Subcutaneous abdominal adipose tissue (tissue), 5 donors: ENCODE measurements at regions not wholly inside any gene's neighbourhood (a gene's known extent, or its start where the extent isn't known, plus 50 kb on each side); places are given as distances from the start of the nearest gene placed in this dataset.
A peak's percentile ranks its signal among the peaks of the same experiment; 100 is the strongest.

Experiments
- H3K27ac ChIP-seq: one replicate; pipeline ENCODE4 v1.7.0; 2013; ENCODE audit warnings: low read depth, mild to moderate bottlenecking, inconsistent platforms, low read length, moderate library complexity
- H3K27me3 ChIP-seq, 5 donors: one replicate each; pipeline ENCODE4 v1.7.0; 2013; ENCODE audit warnings: low read length in 5 of 5, inconsistent platforms in 1 of 5; ENCODE audit not compliant: control insufficient read depth in 5 of 5, insufficient read depth in 4 of 5
- H3K36me3 ChIP-seq, 5 donors: one replicate each; pipeline ENCODE4 v1.7.0; 2013; ENCODE audit warnings: low read length in 5 of 5; ENCODE audit not compliant: control insufficient read depth in 5 of 5, insufficient read depth in 5 of 5
- H3K4me1 ChIP-seq, 5 donors: one replicate each; pipeline ENCODE4 v1.7.0; 2013; ENCODE audit warnings: low read length in 5 of 5, mild to moderate bottlenecking in 3 of 5, moderate library complexity in 1 of 5; ENCODE audit not compliant: control insufficient read depth in 5 of 5, insufficient read depth in 5 of 5
- H3K4me3 ChIP-seq, 5 donors: one replicate each; pipeline ENCODE4 v1.7.0; 2013; ENCODE audit warnings: low read length in 5 of 5, low read depth in 1 of 5
- H3K9ac ChIP-seq, 5 donors: one replicate each; pipeline ENCODE4 v1.7.0; 2013; ENCODE audit warnings: low read length in 5 of 5, mild to moderate bottlenecking in 4 of 5, moderate library complexity in 3 of 5
- H3K9me3 ChIP-seq, 5 donors: one replicate each; pipeline ENCODE4 v1.7.0; 2013; ENCODE audit warnings: low read length in 5 of 5; ENCODE audit not compliant: control insufficient read depth in 5 of 5
- donor health status: healthy.
- donor health status: healthy.
- donor health status: healthy.
- donor health status: healthy.
- donor health status: healthy.

- no peak overlapping the region for H3K4me3 ChIP-seq
- peaks cover 0 to 30% (median 20%) of the 10 kb centered on the region in 5 donors for H3K4me1 ChIP-seq
- H3K9ac ChIP-seq, result no peak overlapping the region
- no peaks in the 10 kb centered on the region for H3K27me3 ChIP-seq
- H3K27ac ChIP-seq, result no peak overlapping the region
- H3K9me3 ChIP-seq, result peaks cover 0 to 2% (median 0%) of the 10 kb centered on the region in 5 donors
- no peaks in the 10 kb centered on the region for H3K36me3 ChIP-seq
Observed at GRCh38 chr5:124952079-124952478, 205.6 kb upstream of the ZNF608 start.

- H3K9me3 ChIP-seq, result peaks cover 0 to 2% (median 0%) of the 10 kb centered on the region in 5 donors
- peaks cover 0 to 30% (median 20%) of the 10 kb centered on the region in 5 donors for H3K4me1 ChIP-seq
- no peak overlapping the region for H3K27ac ChIP-seq
- H3K27me3 ChIP-seq, result no peaks in the 10 kb centered on the region
- no peaks in the 10 kb centered on the region for H3K36me3 ChIP-seq
- H3K4me3 ChIP-seq, result no peak overlapping the region
- H3K9ac ChIP-seq, result no peak overlapping the region
Observed at GRCh38 chr5:124952566-124952965, 206.1 kb upstream of the ZNF608 start.

GRCh38 chr5:124954784-124955183 lies 208.3 kb upstream of the ZNF608 start:
- no peak overlapping the region for H3K4me3 ChIP-seq
- H3K9me3 ChIP-seq, result peaks cover 0 to 2% (median 0%) of the 10 kb centered on the region in 5 donors
- peaks cover 0 to 20% (median 5%) of the 10 kb centered on the region in 5 donors for H3K4me1 ChIP-seq
- no peak overlapping the region for H3K9ac ChIP-seq
- no peaks in the 10 kb centered on the region for H3K36me3 ChIP-seq
- no peak overlapping the region for H3K27ac ChIP-seq
- H3K27me3 ChIP-seq, result no peaks in the 10 kb centered on the region

- Histone ChIP-seq H3K4me3 (no peak overlapping the region), H3K27me3 (no peaks in the 10 kb centered on the region), H3K36me3 (no peaks in the 10 kb centered on the region), H3K9me3 (no peaks in the 10 kb centered on the region), H3K9ac (no peak overlapping the region), H3K27ac (no peak overlapping the region), H3K4me1 (peaks cover 0 to 10% (median under 1%) of the 10 kb centered on the region in 5 donors)
Observed at GRCh38 chr5:124956471-124957029, 210.1 kb upstream of the ZNF608 start.

GRCh38 chr5:124957063-124957462 lies 210.6 kb upstream of the ZNF608 start:
- Histone ChIP-seq H3K27ac (no peak overlapping the region), H3K36me3 (no peaks in the 10 kb centered on the region), H3K27me3 (no peaks in the 10 kb centered on the region), H3K9ac (no peak overlapping the region), H3K4me1 (peaks cover 0 to 13% (median 6%) of the 10 kb centered on the region in 5 donors), H3K9me3 (no peaks in the 10 kb centered on the region), H3K4me3 (no peak overlapping the region)

GRCh38 chr5:124960266-124960665 lies 213.8 kb upstream of the ZNF608 start:
- Histone ChIP-seq H3K27ac (no peak overlapping the region), H3K9me3 (no peaks in the 10 kb centered on the region), H3K27me3 (no peaks in the 10 kb centered on the region), H3K36me3 (no peaks in the 10 kb centered on the region), H3K4me1 (peaks cover 2 to 32% (median 26%) of the 10 kb centered on the region in 5 donors), H3K9ac (no peak overlapping the region), H3K4me3 (no peak overlapping the region)

GRCh38 chr5:124961521-124961920 lies 215.1 kb upstream of the ZNF608 start:
- no peak overlapping the region for H3K9ac ChIP-seq
- H3K4me3 ChIP-seq, result no peak overlapping the region
- no peak overlapping the region for H3K27ac ChIP-seq
- no peaks in the 10 kb centered on the region for H3K36me3 ChIP-seq
- H3K27me3 ChIP-seq, result no peaks in the 10 kb centered on the region
- no peaks in the 10 kb centered on the region for H3K9me3 ChIP-seq
- peaks cover 2 to 29% (median 26%) of the 10 kb centered on the region in 5 donors for H3K4me1 ChIP-seq

GRCh38 chr5:124962111-124962510 lies 215.7 kb upstream of the ZNF608 start:
- Histone ChIP-seq H3K9me3 (no peaks in the 10 kb centered on the region), H3K27me3 (no peaks in the 10 kb centered on the region), H3K36me3 (no peaks in the 10 kb centered on the region), H3K4me3 (no peak overlapping the region), H3K9ac (peak overlapping the region in 1 of 5 donors; percentile 10), H3K4me1 (peaks cover 2 to 28% (median 25%) of the 10 kb centered on the region in 5 donors), H3K27ac (peak overlapping the region; percentile 42)

GRCh38 chr5:124962735-124963134 lies 216.3 kb upstream of the ZNF608 start:
- H3K4me3 ChIP-seq, result no peak overlapping the region
- peak overlapping the region; percentile 42 for H3K27ac ChIP-seq
- H3K9ac ChIP-seq, result no peak overlapping the region
- peaks cover 2 to 28% (median 25%) of the 10 kb centered on the region in 5 donors for H3K4me1 ChIP-seq
- no peaks in the 10 kb centered on the region for H3K36me3 ChIP-seq
- no peaks in the 10 kb centered on the region for H3K27me3 ChIP-seq
- no peaks in the 10 kb centered on the region for H3K9me3 ChIP-seq

GRCh38 chr5:124963236-124963919 lies 216.9 kb upstream of the ZNF608 start:
- Histone ChIP-seq H3K36me3 (no peaks in the 10 kb centered on the region), H3K9ac (peak overlapping the region in 1 of 5 donors; percentile 30), H3K27ac (peak overlapping the region; percentile 42), H3K9me3 (no peaks in the 10 kb centered on the region), H3K4me3 (no peak overlapping the region), H3K4me1 (peaks cover 2 to 28% (median 25%) of the 10 kb centered on the region in 5 donors), H3K27me3 (no peaks in the 10 kb centered on the region)
